MM.1S (cell line): ENCODE measurements at regions not wholly inside any gene's neighbourhood (a gene's known extent, or its start where the extent isn't known, plus 50 kb on each side); places are given as distances from the start of the nearest gene placed in this dataset.

Experiments used
- DNase-seq: peaks from one replicate; pipeline ENCODE4 v3.0.0-alpha.2; 2015
- H2AFZ ChIP-seq: fragments of 300-600 bp; sonication (generic); 2 replicates; pipeline ENCODE4 v1.6.0; 2016; ENCODE audit warnings: antibody characterized with exemption, low read length
- H3F3A ChIP-seq: fragments of 300-600 bp; sonication (generic); 2 replicates; pipeline ENCODE4 v1.6.1; 2016; ENCODE audit warnings: mild to moderate bottlenecking, antibody characterized with exemption, low read length, moderate library complexity, mixed read lengths; ENCODE audit not compliant: insufficient read depth
- H3K27ac ChIP-seq: fragments of 300-600 bp; sonication (generic); 2 replicates; pipeline ENCODE4 v1.5.1; 2016; ENCODE audit warnings: mild to moderate bottlenecking, low read length
- H3K27me3 ChIP-seq: fragments of 300-600 bp; sonication (generic); replicated peaks from 2 replicates; pipeline ENCODE4 v1.6.0; 2016; ENCODE audit warnings: low read length; ENCODE audit not compliant: insufficient read depth
- H3K36me3 ChIP-seq: fragments of 300-600 bp; sonication (generic); replicated peaks from 2 replicates; pipeline ENCODE4 v1.6.1; 2016; ENCODE audit warnings: mild to moderate bottlenecking, low read length, mixed read lengths; ENCODE audit not compliant: insufficient read depth
- H3K4me1 ChIP-seq: fragments of 300-600 bp; sonication (generic); 2 replicates; pipeline ENCODE4 v1.6.1; 2016; ENCODE audit warnings: low read length, mixed read lengths
- H3K4me2 ChIP-seq: fragments of 300-600 bp; sonication (generic); 2 replicates; pipeline ENCODE4 v1.6.0; 2016; ENCODE audit warnings: low read depth, low read length
- H3K4me3 ChIP-seq: fragments of 300-600 bp; sonication (generic); 2 replicates; pipeline ENCODE4 v1.5.1; 2016; ENCODE audit warnings: low read length, mixed read lengths
- H3K79me2 ChIP-seq: fragments of 300-600 bp; sonication (generic); 2 replicates; pipeline ENCODE4 v1.6.1; 2016; ENCODE audit warnings: mixed run types, low read length, mixed read lengths
- H3K9ac ChIP-seq: fragments of 300-600 bp; sonication (generic); 2 replicates; pipeline ENCODE4 v1.6.1; 2016; ENCODE audit warnings: low read length, mixed read lengths
- H3K9me2 ChIP-seq: fragments of 300-600 bp; sonication (generic); replicated peaks from 2 replicates; pipeline ENCODE4 v1.6.1; 2016; ENCODE audit warnings: mild to moderate bottlenecking, low read length, mixed read lengths; ENCODE audit not compliant: insufficient read depth
- H3K9me3 ChIP-seq: fragments of 300-600 bp; sonication (generic); replicated peaks from 2 replicates; pipeline ENCODE4 v1.6.1; 2016; ENCODE audit warnings: mild to moderate bottlenecking, low read length, mixed read lengths; ENCODE audit not compliant: insufficient read depth
- H4K20me1 ChIP-seq: fragments of 300-600 bp; sonication (generic); 2 replicates; pipeline ENCODE4 v1.6.1; 2016; ENCODE audit warnings: mild to moderate bottlenecking, low read length, moderate library complexity, mixed read lengths; ENCODE audit not compliant: insufficient read depth
- EZH2 ChIP-seq: fragments of 300-600 bp; sonication (generic); optimal IDR thresholded peaks from 2 replicates; pipeline ENCODE3; 2017; ENCODE audit warnings: low read depth, mild to moderate bottlenecking, antibody characterized with exemption, low read length, mixed read lengths
- EZH2phosphoT487 ChIP-seq: fragments of 300-600 bp; sonication (generic); IDR thresholded peaks from 2 replicates; pipeline ENCODE4 v1.6.1; 2018; ENCODE audit warnings: antibody characterized with exemption, low read length
- TF ChIP-seq, protein P1 (sequence below): fragments of 300-600 bp; sonication (generic); IDR thresholded peaks from 2 replicates; pipeline ENCODE4 v1.5.1; 2016; ENCODE audit warnings: antibody characterized with exemption, low read length, mixed read lengths

DNA sequence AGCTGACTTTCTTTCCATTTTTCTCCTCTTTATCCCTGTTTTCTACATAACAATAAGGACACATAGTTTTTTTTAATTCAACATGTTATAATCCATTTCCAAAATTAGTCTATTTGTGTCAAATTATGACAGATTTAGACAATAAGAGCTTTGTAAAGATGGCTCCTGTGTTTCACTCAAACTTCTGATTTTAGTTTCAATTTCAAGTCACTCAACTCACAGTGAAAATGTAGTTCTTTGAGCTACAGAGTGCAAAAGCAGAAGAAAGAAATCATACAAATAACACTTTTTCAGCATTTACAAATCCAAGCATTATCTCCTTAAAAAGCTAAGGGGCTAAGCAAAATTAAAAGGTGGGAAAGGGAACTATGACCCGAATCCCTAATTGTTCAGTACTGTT, 340.7 kb upstream of the TRIB2 start:
- H3K27me3 ChIP-seq = no peaks in the 10 kb centered on the region
- no peaks in the 10 kb centered on the region for H3K9me3 ChIP-seq
- no peaks in the 10 kb centered on the region for H3K9me2 ChIP-seq
- no peaks in the 10 kb centered on the region for H3K79me2 ChIP-seq
- peak overlapping the region; percentile 23; the same call in 1 of the 2 replicates for H3K4me2 ChIP-seq
- no peak overlapping the region for H3K4me3 ChIP-seq
- H3K4me1 ChIP-seq = no peaks in the 10 kb centered on the region
- no peak overlapping the region for H3K9ac ChIP-seq
- no peaks in the 10 kb centered on the region for H3F3A ChIP-seq
- TF ChIP-seq, protein P1, sequence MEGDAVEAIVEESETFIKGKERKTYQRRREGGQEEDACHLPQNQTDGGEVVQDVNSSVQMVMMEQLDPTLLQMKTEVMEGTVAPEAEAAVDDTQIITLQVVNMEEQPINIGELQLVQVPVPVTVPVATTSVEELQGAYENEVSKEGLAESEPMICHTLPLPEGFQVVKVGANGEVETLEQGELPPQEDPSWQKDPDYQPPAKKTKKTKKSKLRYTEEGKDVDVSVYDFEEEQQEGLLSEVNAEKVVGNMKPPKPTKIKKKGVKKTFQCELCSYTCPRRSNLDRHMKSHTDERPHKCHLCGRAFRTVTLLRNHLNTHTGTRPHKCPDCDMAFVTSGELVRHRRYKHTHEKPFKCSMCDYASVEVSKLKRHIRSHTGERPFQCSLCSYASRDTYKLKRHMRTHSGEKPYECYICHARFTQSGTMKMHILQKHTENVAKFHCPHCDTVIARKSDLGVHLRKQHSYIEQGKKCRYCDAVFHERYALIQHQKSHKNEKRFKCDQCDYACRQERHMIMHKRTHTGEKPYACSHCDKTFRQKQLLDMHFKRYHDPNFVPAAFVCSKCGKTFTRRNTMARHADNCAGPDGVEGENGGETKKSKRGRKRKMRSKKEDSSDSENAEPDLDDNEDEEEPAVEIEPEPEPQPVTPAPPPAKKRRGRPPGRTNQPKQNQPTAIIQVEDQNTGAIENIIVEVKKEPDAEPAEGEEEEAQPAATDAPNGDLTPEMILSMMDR = no peak
- TF ChIP-seq EZH2phosphoT487 (no peak), EZH2 (no peak)
- DNase-seq = peak; percentile 34
- H4K20me1 ChIP-seq = no peaks in the 10 kb centered on the region
- H2AFZ ChIP-seq = peak overlapping the region; percentile 22; the same call in 1 of the 2 replicates
- H3K27ac ChIP-seq = no peak overlapping the region
- H3K36me3 ChIP-seq = no peaks in the 10 kb centered on the region

DNA sequence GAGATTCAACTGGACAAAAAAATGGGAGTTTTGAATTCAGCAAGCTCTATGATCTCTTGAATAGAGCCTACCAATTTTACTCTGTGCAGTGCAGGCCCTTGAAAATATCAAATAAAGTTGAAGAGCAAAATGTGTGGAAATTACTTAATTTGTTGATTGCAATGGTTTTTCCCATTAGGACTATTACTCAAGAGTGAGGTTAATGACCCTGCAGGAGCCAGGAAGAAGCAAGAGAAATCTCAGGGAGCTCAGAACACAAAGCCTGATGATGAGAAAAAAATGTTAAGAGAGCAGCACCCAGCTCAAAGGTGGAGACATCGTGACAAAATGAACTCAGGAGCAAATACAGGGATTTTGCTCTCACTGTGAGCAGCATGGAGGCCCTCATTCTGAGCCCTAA, 337.6 kb upstream of the TRIB2 start:
- no peaks in the 10 kb centered on the region for H3F3A ChIP-seq
- H3K36me3 ChIP-seq = no peaks in the 10 kb centered on the region
- H3K79me2 ChIP-seq = no peaks in the 10 kb centered on the region
- no peak overlapping the region for H3K4me3 ChIP-seq
- H3K4me2 ChIP-seq = no peak overlapping the region
- H3K4me1 ChIP-seq = no peaks in the 10 kb centered on the region
- no peaks in the 10 kb centered on the region for H3K27me3 ChIP-seq
- H3K9me2 ChIP-seq = no peaks in the 10 kb centered on the region
- DNase-seq = no peak
- TF ChIP-seq EZH2phosphoT487 = no peak
- TF ChIP-seq, protein P1 = no peak
- TF ChIP-seq EZH2 = no peak
- no peak overlapping the region for H3K9ac ChIP-seq
- H3K9me3 ChIP-seq = no peaks in the 10 kb centered on the region
- no peak overlapping the region for H2AFZ ChIP-seq
- H4K20me1 ChIP-seq = no peaks in the 10 kb centered on the region
- no peak overlapping the region for H3K27ac ChIP-seq

DNA sequence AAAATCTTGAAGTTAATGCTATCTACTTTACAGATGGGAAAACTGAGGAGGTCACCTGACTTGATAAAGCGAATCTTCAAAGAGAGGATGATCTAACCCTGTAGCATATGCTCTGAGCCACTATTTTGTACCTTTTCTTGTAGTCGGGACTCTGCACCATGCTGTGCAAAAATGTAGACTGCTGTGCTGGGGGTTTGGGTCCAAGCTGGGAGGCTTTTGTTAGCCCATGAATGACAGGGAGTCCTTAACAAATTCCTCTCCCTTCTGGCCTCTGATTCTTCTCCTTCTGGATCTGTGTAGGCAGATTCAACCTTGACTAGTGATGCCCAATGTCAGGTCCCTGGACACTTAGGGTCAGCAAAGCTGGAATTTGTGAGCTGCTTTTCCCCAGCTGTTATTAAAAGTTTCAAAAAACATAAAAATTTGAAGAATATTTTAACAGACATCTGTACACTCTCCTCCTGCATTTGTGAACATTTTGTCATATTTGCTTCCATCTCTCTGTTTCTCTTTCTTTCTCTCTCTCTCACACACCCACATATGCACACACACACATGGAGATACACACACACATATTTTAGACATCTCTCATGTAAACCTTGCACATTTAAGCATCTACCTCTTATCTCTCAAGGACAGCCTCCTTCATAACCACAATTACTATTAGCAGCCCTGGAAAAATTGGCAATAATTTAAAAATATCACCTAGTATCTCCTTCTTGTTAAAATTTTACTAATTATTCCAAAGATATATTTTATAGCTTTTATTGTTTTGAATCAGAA, 335.0 kb upstream of the TRIB2 start:
- TF ChIP-seq EZH2 (no peak), EZH2phosphoT487 (no peak)
- TF ChIP-seq, protein P1 = no peak
- H3K36me3 ChIP-seq = no peaks in the 10 kb centered on the region
- no peaks in the 10 kb centered on the region for H3K79me2 ChIP-seq

More for the DNA sequence above, 335.0 kb upstream of the TRIB2 start:
- Histone ChIP-seq H3K27ac (no peak overlapping the region), H4K20me1 (no peaks in the 10 kb centered on the region), H3K9ac (no peak overlapping the region), H3F3A (no peaks in the 10 kb centered on the region), H2AFZ (no peak overlapping the region), H3K9me3 (no peaks in the 10 kb centered on the region), H3K27me3 (no peaks in the 10 kb centered on the region), H3K9me2 (no peaks in the 10 kb centered on the region), H3K4me2 (no peak overlapping the region), H3K4me3 (no peak overlapping the region), H3K4me1 (no peaks in the 10 kb centered on the region)
- DNase-seq = no peak
